GM21423 (cell line): ENCODE measurements at regions not wholly inside any gene's neighbourhood (a gene's known extent, or its start where the extent isn't known, plus 50 kb on each side); places are given as distances from the start of the nearest gene placed in this dataset.

Experiments
- ATAC-seq: cut with Tn5 transposase; IDR thresholded peaks from one replicate; pipeline ENCODE4 v1.9.1; 2021; ENCODE audit warnings: mild to moderate bottlenecking, moderate library complexity; ENCODE audit not compliant: unreplicated experiment

- no peak for ATAC-seq
Observed at GRCh38 chr2:156099382-156099781, 233.1 kb downstream of the NR4A2 start.

GRCh38 chr2:156098506-156098905, 234.0 kb downstream of the NR4A2 start:
- ATAC-seq = no peak

GRCh38 chr2:156088587-156088986, 243.9 kb downstream of the NR4A2 start:
- no peak for ATAC-seq

- ATAC-seq = no peak
Observed at GRCh38 chr2:156087875-156088274, 244.6 kb downstream of the NR4A2 start.

GRCh38 chr2:156083763-156084493, 248.6 kb downstream of the NR4A2 start:
- no peak for ATAC-seq

GRCh38 chr2:156079845-156080244, 252.7 kb downstream of the NR4A2 start:
- no peak for ATAC-seq

- no peak for ATAC-seq
Observed at GRCh38 chr2:156077041-156077742, 255.3 kb downstream of the NR4A2 start.

GRCh38 chr2:156065912-156066311, 266.6 kb downstream of the NR4A2 start:
- no peak for ATAC-seq

GRCh38 chr2:156064540-156064939, 268.0 kb downstream of the NR4A2 start:
- no peak for ATAC-seq

- no peak for ATAC-seq
Observed at GRCh38 chr2:156057647-156058046, 274.9 kb downstream of the NR4A2 start.

- ATAC-seq = no peak
Observed at GRCh38 chr2:156054983-156055382, 277.5 kb downstream of the NR4A2 start.

- ATAC-seq = no peak
Observed at GRCh38 chr2:156046900-156047299, 285.6 kb downstream of the NR4A2 start.

- no peak for ATAC-seq
Observed at GRCh38 chr2:156042895-156043294, 289.6 kb downstream of the NR4A2 start.

GRCh38 chr2:156038021-156038420, 294.5 kb downstream of the NR4A2 start:
- ATAC-seq = no peak

- ATAC-seq = no peak
Observed at GRCh38 chr2:156037482-156037881, 295.0 kb downstream of the NR4A2 start.

GRCh38 chr2:156031121-156031520, 301.4 kb downstream of the NR4A2 start:
- ATAC-seq = no peak

- no peak for ATAC-seq
Observed at GRCh38 chr2:156023229-156023869, 309.2 kb downstream of the NR4A2 start.

GRCh38 chr2:156021146-156022040, 311.1 kb downstream of the NR4A2 start:
- ATAC-seq = no peak

- no peak for ATAC-seq
Observed at GRCh38 chr2:156019341-156019740, 313.2 kb downstream of the NR4A2 start.

GRCh38 chr2:156017341-156017885, 315.1 kb downstream of the NR4A2 start:
- no peak for ATAC-seq

- ATAC-seq = no peak
Observed at GRCh38 chr2:156009293-156009692, 323.2 kb downstream of the NR4A2 start.
